Neural cell (in vitro differentiated cells): ENCODE measurements at regions not wholly inside any gene's neighbourhood (a gene's known extent, or its start where the extent isn't known, plus 50 kb on each side); places are given as distances from the start of the nearest gene placed in this dataset.
A peak's percentile ranks its signal among the peaks of the same experiment; 100 is the strongest.

Experiments
- H2AFZ ChIP-seq: fragments of 200-600, 300-800 bp; sonication (generic), shearing (Covaris generic); 2 replicates; pipeline ENCODE4 v1.6.0; 2014; ENCODE audit warnings: low read depth, mild to moderate bottlenecking, antibody characterized with exemption, low read length, moderate library complexity
- H3F3A ChIP-seq: fragments of 200-600 bp; shearing (Covaris generic); 2 replicates; pipeline ENCODE4 v1.6.1; 2016; ENCODE audit warnings: mild to moderate bottlenecking, moderate library complexity, mixed read lengths, antibody characterized with exemption, low read length; ENCODE audit not compliant: insufficient read depth, poor library complexity, severe bottlenecking
- H3K27ac ChIP-seq: fragments of 200-600, 300-800 bp; sonication (generic), shearing (Covaris generic); 2 replicates; pipeline ENCODE4 v1.5.1; 2014; ENCODE audit warnings: mild to moderate bottlenecking, low read length, moderate library complexity
- H3K27me3 ChIP-seq: fragments of 300-800, 200-600 bp; sonication (generic), shearing (Covaris generic); 2 replicates; pipeline ENCODE4 v1.6.0; 2014; ENCODE audit warnings: mild to moderate bottlenecking, low read depth, low read length, moderate library complexity; ENCODE audit not compliant: insufficient read depth
- H3K36me3 ChIP-seq: fragments of 300-800, 200-600 bp; sonication (generic), shearing (Covaris generic); 2 replicates; pipeline ENCODE4 v1.5.1; 2014; ENCODE audit warnings: mild to moderate bottlenecking, antibody characterized with exemption, low read length, moderate library complexity; ENCODE audit not compliant: insufficient read depth
- H3K4me2 ChIP-seq: fragments of 300-800, 200-600 bp; sonication (generic), shearing (Covaris generic); 2 replicates; pipeline ENCODE4 v1.6.0; 2014; ENCODE audit warnings: mild to moderate bottlenecking, low read length
- H3K4me3 ChIP-seq: fragments of 300-800, 200-600 bp; sonication (generic), shearing (Covaris generic); 2 replicates; pipeline ENCODE4 v1.5.1; 2014; ENCODE audit warnings: mild to moderate bottlenecking, low read length, moderate library complexity
- H3K79me2 ChIP-seq: fragments of 200-600 bp; shearing (Covaris generic); replicated peaks from 2 replicates; pipeline ENCODE4 v1.6.0; 2014; ENCODE audit warnings: mild to moderate bottlenecking, low read length, moderate library complexity; ENCODE audit not compliant: insufficient read depth
- H3K9ac ChIP-seq: fragments of 300-800, 200-600 bp; sonication (generic), shearing (Covaris generic); 2 replicates; pipeline ENCODE4 v1.6.1; 2016; ENCODE audit warnings: mild to moderate bottlenecking, low read length, mixed read lengths
- H3K9me2 ChIP-seq: fragments of 200-600 bp; shearing (Covaris generic); 2 replicates; pipeline ENCODE4 v1.6.1; 2016; ENCODE audit warnings: mild to moderate bottlenecking, low read length, mixed read lengths; ENCODE audit not compliant: insufficient read depth
- H3K9me3 ChIP-seq: fragments of 200-600, 300-800 bp; sonication (generic), shearing (Covaris generic); 2 replicates; pipeline ENCODE4 v1.6.1; 2016; ENCODE audit warnings: mild to moderate bottlenecking, mixed run types, low read length, moderate library complexity, mixed read lengths
- H4K20me1 ChIP-seq: fragments of 200-600 bp; shearing (Covaris generic); 2 replicates; pipeline ENCODE4 v1.6.1; 2016; ENCODE audit warnings: mild to moderate bottlenecking, mixed run types; ENCODE audit not compliant: insufficient read depth
- EP300 ChIP-seq: fragments of 450-650 bp; conservative IDR thresholded peaks from 2 replicates; pipeline ENCODE4 v1.6.1; 2014; ENCODE audit warnings: antibody characterized with exemption, mild to moderate bottlenecking, moderate library complexity; ENCODE audit not compliant: poor library complexity, severe bottlenecking
- EZH2 ChIP-seq: fragments of 200-600, 300-800 bp; shearing (Covaris generic), sonication (generic); IDR thresholded peaks from 2 replicates; pipeline ENCODE4 v1.6.1; 2014; ENCODE audit warnings: antibody characterized with exemption, low read length, borderline replicate concordance, mild to moderate bottlenecking; ENCODE audit not compliant: insufficient read depth, poor library complexity, severe bottlenecking
- MXI1 ChIP-seq: fragments of 450-650 bp; conservative IDR thresholded peaks from 2 replicates; pipeline ENCODE4 v1.6.1; 2014; ENCODE audit warnings: antibody characterized with exemption, mild to moderate bottlenecking; ENCODE audit not compliant: poor library complexity, severe bottlenecking
- POLR2AphosphoS5 ChIP-seq: IDR thresholded peaks from 2 replicates; pipeline ENCODE4 v1.6.1; 2012
- RAD21 ChIP-seq: fragments of 450-650 bp; conservative IDR thresholded peaks from 2 replicates; pipeline ENCODE4 v1.6.1; 2014; ENCODE audit warnings: antibody characterized with exemption, mild to moderate bottlenecking, moderate library complexity
- SMC3 ChIP-seq: fragments of 450-650 bp; conservative IDR thresholded peaks from 2 replicates; pipeline ENCODE4 v1.6.1; 2014; ENCODE audit warnings: antibody characterized with exemption, mild to moderate bottlenecking, moderate library complexity; ENCODE audit not compliant: poor library complexity
- TAF1 ChIP-seq: IDR thresholded peaks from 2 replicates; pipeline ENCODE4 v1.6.1; 2012; ENCODE audit warnings: low read depth
- TF ChIP-seq, protein P1 (sequence below): fragments of 450-650 bp; IDR thresholded peaks from 2 replicates; pipeline ENCODE4 v1.5.1; 2014; ENCODE audit warnings: antibody characterized with exemption, mild to moderate bottlenecking, moderate library complexity; ENCODE audit not compliant: poor library complexity, severe bottlenecking
- TF ChIP-seq, protein P2 (sequence below): IDR thresholded peaks from 2 replicates; pipeline ENCODE4 v1.6.1; 2012; ENCODE audit warnings: borderline replicate concordance

GRCh38 chr4:104860238-104861123, 286.2 kb upstream of the TET2 start:
- Histone ChIP-seq H3K27ac (peak overlapping the region; percentile 66), H3K4me3 (peak overlapping the region; percentile 31), H3K9ac (peak overlapping the region; percentile 35), H3K27me3 (no peaks in the 10 kb centered on the region), H2AFZ (no peak overlapping the region), H4K20me1 (no peaks in the 10 kb centered on the region), H3K36me3 (no peaks in the 10 kb centered on the region), H3F3A (no peaks in the 10 kb centered on the region), H3K4me2 (peak overlapping the region; percentile 30), H3K9me3 (no peaks in the 10 kb centered on the region), H3K9me2 (no peaks in the 10 kb centered on the region), H3K79me2 (no peaks in the 10 kb centered on the region)
- TF ChIP-seq RAD21 (peak; percentile 97), SMC3 (peak; percentile 96), EZH2 (no peak), POLR2AphosphoS5 (peak; percentile 42), MXI1 (no peak), EP300 (peak; percentile 46), TAF1 (no peak)
- TF ChIP-seq, protein P1, sequence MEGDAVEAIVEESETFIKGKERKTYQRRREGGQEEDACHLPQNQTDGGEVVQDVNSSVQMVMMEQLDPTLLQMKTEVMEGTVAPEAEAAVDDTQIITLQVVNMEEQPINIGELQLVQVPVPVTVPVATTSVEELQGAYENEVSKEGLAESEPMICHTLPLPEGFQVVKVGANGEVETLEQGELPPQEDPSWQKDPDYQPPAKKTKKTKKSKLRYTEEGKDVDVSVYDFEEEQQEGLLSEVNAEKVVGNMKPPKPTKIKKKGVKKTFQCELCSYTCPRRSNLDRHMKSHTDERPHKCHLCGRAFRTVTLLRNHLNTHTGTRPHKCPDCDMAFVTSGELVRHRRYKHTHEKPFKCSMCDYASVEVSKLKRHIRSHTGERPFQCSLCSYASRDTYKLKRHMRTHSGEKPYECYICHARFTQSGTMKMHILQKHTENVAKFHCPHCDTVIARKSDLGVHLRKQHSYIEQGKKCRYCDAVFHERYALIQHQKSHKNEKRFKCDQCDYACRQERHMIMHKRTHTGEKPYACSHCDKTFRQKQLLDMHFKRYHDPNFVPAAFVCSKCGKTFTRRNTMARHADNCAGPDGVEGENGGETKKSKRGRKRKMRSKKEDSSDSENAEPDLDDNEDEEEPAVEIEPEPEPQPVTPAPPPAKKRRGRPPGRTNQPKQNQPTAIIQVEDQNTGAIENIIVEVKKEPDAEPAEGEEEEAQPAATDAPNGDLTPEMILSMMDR: peak; percentile 96
- TF ChIP-seq, protein P2, sequence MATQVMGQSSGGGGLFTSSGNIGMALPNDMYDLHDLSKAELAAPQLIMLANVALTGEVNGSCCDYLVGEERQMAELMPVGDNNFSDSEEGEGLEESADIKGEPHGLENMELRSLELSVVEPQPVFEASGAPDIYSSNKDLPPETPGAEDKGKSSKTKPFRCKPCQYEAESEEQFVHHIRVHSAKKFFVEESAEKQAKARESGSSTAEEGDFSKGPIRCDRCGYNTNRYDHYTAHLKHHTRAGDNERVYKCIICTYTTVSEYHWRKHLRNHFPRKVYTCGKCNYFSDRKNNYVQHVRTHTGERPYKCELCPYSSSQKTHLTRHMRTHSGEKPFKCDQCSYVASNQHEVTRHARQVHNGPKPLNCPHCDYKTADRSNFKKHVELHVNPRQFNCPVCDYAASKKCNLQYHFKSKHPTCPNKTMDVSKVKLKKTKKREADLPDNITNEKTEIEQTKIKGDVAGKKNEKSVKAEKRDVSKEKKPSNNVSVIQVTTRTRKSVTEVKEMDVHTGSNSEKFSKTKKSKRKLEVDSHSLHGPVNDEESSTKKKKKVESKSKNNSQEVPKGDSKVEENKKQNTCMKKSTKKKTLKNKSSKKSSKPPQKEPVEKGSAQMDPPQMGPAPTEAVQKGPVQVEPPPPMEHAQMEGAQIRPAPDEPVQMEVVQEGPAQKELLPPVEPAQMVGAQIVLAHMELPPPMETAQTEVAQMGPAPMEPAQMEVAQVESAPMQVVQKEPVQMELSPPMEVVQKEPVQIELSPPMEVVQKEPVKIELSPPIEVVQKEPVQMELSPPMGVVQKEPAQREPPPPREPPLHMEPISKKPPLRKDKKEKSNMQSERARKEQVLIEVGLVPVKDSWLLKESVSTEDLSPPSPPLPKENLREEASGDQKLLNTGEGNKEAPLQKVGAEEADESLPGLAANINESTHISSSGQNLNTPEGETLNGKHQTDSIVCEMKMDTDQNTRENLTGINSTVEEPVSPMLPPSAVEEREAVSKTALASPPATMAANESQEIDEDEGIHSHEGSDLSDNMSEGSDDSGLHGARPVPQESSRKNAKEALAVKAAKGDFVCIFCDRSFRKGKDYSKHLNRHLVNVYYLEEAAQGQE: peak; percentile 80

- no peaks in the 10 kb centered on the region for H3K9me3 ChIP-seq
- no peak overlapping the region for H2AFZ ChIP-seq
- H3K27ac ChIP-seq: no peak overlapping the region
- no peaks in the 10 kb centered on the region for H3K36me3 ChIP-seq
- no peaks in the 10 kb centered on the region for H3K9me2 ChIP-seq
- no peaks in the 10 kb centered on the region for H4K20me1 ChIP-seq
- no peaks in the 10 kb centered on the region for H3F3A ChIP-seq
- H3K4me2 ChIP-seq: no peak overlapping the region
- no peak overlapping the region for H3K4me3 ChIP-seq
- no peak overlapping the region for H3K9ac ChIP-seq
- TF ChIP-seq TAF1 (no peak), SMC3 (no peak), RAD21 (no peak), EZH2 (no peak), EP300 (no peak), MXI1 (no peak), POLR2AphosphoS5 (no peak)
- TF ChIP-seq, protein P1: no peak
- TF ChIP-seq, protein P2: no peak
- no peaks in the 10 kb centered on the region for H3K27me3 ChIP-seq
- H3K79me2 ChIP-seq: no peaks in the 10 kb centered on the region
These were observed 279.9 kb upstream of the TET2 start for GRCh38 chr4:104866809-104867208.
